Uterus (tissue), 3 donors: ENCODE measurements at regions not wholly inside any gene's neighbourhood (a gene's known extent, or its start where the extent isn't known, plus 50 kb on each side); places are given as distances from the start of the nearest gene placed in this dataset.
"Not testable (repeated sequence)": the region's sequence is repeated elsewhere in the genome, so short reads cannot be mapped to it uniquely, and the experiment has no call there.

Source experiments
- DNase-seq, 2 donors: peaks; one replicate each; pipeline ENCODE4 v3.0.0-alpha.2; 2019 to 2020
- H3K27ac ChIP-seq, 2 donors: fragments of 200-600 bp; sonication (generic); 1 replicate in 1 of 2; 2 replicates in 1 of 2; pipeline ENCODE4 v1.5.1; 2016 to 2018
- H3K27me3 ChIP-seq, 2 donors: fragments of 200-600 bp; sonication (generic); one replicate each; pipeline ENCODE4 v1.5.1; 2018 to 2019; ENCODE audit warnings: control low read depth in 1 of 2
- H3K36me3 ChIP-seq, 2 donors: fragments of 200-600 bp; sonication (generic); one replicate each; pipeline ENCODE4 v1.5.1; 2019; ENCODE audit warnings: control low read depth in 1 of 2
- H3K4me1 ChIP-seq, 2 donors: fragments of 200-600 bp; sonication (generic); one replicate each; pipeline ENCODE4 v1.5.1; 2018 to 2019; ENCODE audit warnings: control low read depth in 1 of 2
- H3K4me3 ChIP-seq, 2 donors: fragments of 200-600 bp; sonication (generic); 1 replicate in 1 of 2; 2 replicates in 1 of 2; pipeline ENCODE4 v1.5.1; 2018 to 2019; ENCODE audit warnings: mild to moderate bottlenecking in 1 of 2
- H3K9me3 ChIP-seq, 2 donors: fragments of 200-600 bp; sonication (generic); one replicate each; pipeline ENCODE4 v1.5.1; 2019; ENCODE audit warnings: control low read depth in 1 of 2
- CTCF ChIP-seq, 4 experiments: fragments of 200-600 bp in 2 of 4; fragments of 450-650 bp in 2 of 4; sonication (generic) in 2 of 4; IDR thresholded peaks; one replicate each; pipeline ENCODE4 v1.5.1; 2016 to 2019; ENCODE audit warnings: antibody characterized with exemption in 4 of 4, mild to moderate bottlenecking in 2 of 4, moderate library complexity in 1 of 4
- POLR2A ChIP-seq, 2 donors: fragments of 450-650 bp; IDR thresholded peaks; one replicate each; pipeline ENCODE4 v1.6.1; 2016; ENCODE audit warnings: antibody characterized with exemption in 2 of 2, mild to moderate bottlenecking in 1 of 2, moderate library complexity in 1 of 2
- intact Hi-C: fragments of 100-400 bp; cut with DNase I; formaldehyde crosslinking; loops from one replicate; pipeline ENCODE4 v1.15.1; 2023; ENCODE audit warnings: low total_unique reads
- donor health status: DM: yes; HTN: yes; CAD: no.

GRCh38 chr3:152213203-152213602 lies 55.5 kb upstream of the MBNL1 start:
- H3K27ac ChIP-seq, result peak overlapping the region; percentile 61 to 63
- H3K4me1 ChIP-seq, result no peaks in the 10 kb centered on the region
- no peak for DNase-seq
- intact Hi-C loops, result no loop called here
- H3K27me3 ChIP-seq, result no peaks in the 10 kb centered on the region
- H3K9me3 ChIP-seq, result no peaks in the 10 kb centered on the region
- no peak for TF ChIP-seq CTCF (IDR thresholded peaks at IDR 0.05)
- TF ChIP-seq POLR2A (IDR thresholded peaks at IDR 0.05), result no peak
- no peaks in the 10 kb centered on the region for H3K36me3 ChIP-seq
- no peak overlapping the region for H3K4me3 ChIP-seq

DNA sequence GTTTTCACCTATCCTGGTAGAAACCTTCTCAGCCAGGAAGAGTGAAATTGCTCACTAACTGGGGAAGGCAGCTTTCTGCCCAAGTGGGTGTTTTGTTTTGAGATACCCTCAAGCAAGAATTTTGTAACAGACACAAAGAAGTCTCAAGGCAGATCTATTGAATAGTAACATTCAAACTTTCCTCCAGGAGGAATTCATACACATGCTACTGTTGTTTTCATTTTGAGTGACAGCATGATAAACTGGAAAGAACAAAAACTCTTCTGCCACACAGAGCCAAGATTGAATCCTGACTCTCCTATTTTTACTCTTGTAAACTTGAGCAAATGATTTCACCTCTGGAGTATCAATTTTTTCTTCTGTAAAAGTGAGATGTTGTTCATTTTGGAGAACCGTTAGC lies 54.8 kb upstream of the MBNL1 start:
- intact Hi-C loops, result no loop called here
- H3K27ac ChIP-seq, result no peak overlapping the region
- no peak overlapping the region for H3K4me3 ChIP-seq
- H3K4me1 ChIP-seq, result no peaks in the 10 kb centered on the region
- no peaks in the 10 kb centered on the region for H3K36me3 ChIP-seq
- no peak for DNase-seq
- no peaks in the 10 kb centered on the region for H3K9me3 ChIP-seq
- no peaks in the 10 kb centered on the region for H3K27me3 ChIP-seq
- TF ChIP-seq CTCF (IDR thresholded peaks at IDR 0.05), result no peak
- TF ChIP-seq POLR2A (IDR thresholded peaks at IDR 0.05), result no peak

DNA sequence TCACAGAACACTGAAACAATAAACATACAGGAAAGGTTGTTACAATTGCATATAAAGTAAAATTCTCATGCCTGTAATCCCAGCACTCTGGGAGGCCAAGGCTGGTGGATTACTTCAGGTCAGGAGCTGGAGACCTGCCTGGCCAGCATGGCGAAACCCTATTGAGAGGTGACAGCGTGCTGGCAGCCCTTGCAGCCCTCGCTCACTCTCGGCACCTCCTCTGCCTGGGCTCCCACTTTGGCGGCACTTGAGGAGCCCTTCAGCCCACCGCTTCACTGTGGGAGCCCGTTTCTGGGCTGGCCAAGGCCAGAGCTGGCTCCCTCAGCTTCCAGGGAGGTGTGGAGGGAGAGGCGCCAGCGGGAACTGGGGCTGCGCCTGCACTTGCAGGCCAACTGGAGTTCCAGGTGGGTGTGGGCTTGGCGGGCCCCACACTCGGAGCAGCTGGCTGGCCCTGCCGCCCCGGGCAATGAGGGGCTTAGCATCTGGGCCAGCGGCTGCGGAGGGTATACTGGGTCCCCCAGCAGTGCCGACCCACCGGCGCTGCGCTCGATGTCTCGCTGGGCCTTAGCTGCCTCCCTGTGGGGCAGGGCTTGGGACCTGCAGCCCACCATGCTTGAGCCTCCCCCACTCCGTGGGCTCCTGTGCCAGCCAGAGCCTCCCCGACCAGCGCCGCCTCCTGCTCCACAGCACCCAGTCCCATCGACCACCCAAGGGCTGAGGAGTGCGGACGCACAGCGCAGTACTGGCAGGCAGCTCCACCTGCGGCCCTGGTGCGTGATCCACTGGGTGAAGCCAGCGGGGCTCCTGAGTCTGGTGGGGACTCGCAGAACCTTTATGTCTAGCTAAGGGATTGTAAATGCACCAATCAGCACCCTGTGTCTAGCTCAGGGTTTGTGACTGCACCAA lies 51.5 kb upstream of the MBNL1 start:
- H3K4me3 ChIP-seq, H3K27me3 ChIP-seq, intact Hi-C loops, H3K9me3 ChIP-seq, H3K4me1 ChIP-seq, H3K36me3 ChIP-seq, DNase-seq: not testable (repeated sequence)
- peak overlapping the region in 1 of 2 donors; percentile 17 for H3K27ac ChIP-seq

DNA sequence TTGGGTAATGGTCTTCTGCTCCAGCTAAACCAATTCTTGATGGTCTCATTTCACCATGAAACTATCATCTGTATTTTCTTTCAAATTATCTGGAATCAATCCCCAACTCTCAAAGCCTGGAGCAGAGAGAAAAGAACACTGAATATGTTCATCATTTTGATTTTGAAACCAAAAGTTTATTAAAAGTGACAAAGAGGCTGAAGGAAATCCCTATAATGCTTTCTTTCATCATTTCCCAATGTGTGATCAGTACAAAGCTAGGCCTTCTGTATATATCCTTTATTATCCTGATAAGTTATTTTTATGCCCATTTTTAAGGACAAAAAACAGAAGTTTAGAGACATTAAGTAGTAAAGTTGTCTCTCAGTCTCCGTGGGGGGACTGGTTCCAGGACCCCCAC lies 50.1 kb upstream of the MBNL1 start:
- Histone ChIP-seq H3K27me3 (no peaks in the 10 kb centered on the region), H3K4me3 (no peak overlapping the region), H3K36me3 (no peaks in the 10 kb centered on the region), H3K9me3 (no peaks in the 10 kb centered on the region), H3K4me1 (no peaks in the 10 kb centered on the region), H3K27ac (peak overlapping the region in 1 of 2 donors; percentile 31)
- intact Hi-C loops, result no loop called here
- DNase-seq, result no peak
- TF ChIP-seq POLR2A (IDR thresholded peaks at IDR 0.05) (no peak), CTCF (IDR thresholded peaks at IDR 0.05) (no peak)
